GM19452 (cell line): ENCODE measurements at regions not wholly inside any gene's neighbourhood (a gene's known extent, or its start where the extent isn't known, plus 50 kb on each side); places are given as distances from the start of the nearest gene placed in this dataset.

ENCODE experiments used
- ATAC-seq: cut with Tn5 transposase; IDR thresholded peaks from one replicate; pipeline ENCODE4 v1.9.1; 2021; ENCODE audit not compliant: unreplicated experiment

- no peak for ATAC-seq
Observed at GRCh38 chr22:22079404-22080148, 97.0 kb upstream of the TOP3B start.

GRCh38 chr22:22078329-22078728 lies 95.7 kb upstream of the TOP3B start:
- no peak for ATAC-seq

- no peak for ATAC-seq
Observed at GRCh38 chr22:22076932-22077703, 94.5 kb upstream of the TOP3B start.

DNA sequence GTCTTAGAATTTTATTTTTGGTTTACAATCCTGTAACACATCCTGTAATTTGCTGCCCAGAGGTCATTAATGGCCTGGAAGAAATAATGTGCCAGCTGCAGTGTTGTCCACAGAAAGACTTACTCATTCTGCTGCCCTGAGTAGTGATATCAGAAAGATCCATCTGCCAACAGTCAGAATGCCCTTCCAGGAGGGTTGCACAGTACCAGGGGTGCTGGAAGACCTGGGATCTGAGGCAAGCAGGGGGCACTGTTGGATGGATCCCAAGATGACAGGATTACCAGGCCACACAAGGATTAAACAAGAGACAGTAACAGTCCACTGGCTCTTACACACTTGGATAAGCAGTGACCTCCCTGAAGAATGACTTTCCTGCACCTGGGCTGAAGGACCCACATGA lies 93.8 kb upstream of the TOP3B start:
- ATAC-seq, result no peak

DNA sequence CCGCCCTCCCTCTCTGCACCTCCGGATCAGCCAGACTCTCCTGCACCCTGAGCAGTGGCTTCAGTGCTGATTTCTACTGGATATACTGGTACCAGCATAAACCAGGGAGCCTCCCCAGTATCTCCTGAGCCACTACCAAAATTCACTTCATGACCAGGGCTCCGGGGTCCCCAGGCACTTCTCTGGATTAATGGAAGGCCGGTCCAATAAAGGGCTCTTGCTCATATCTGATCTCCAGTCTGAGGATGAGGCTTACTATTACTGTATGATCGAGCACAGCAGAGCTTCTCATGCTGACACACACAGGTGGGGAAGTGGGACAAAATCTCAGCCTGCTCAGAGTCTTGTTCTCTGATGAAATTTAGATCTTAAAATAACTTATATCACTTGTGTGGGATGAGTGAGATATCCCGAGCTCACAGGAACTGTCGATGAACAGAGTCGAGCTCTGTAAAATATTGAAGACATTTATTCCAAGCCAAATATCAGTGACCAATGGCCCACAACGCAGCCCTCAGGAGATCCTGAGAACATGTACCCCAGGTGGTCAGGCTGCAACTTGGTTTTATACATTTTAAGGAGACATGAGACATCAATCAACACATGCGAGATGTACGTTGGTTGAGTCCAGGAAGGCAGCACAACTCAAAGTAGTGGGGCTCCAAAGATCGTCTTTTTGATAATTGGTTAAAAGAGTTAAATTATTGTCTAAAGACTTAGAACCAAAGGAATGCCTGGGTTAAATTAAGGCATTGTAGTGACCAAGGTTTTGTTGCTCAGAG lies 93.0 kb upstream of the TOP3B start:
- ATAC-seq, result no peak

DNA sequence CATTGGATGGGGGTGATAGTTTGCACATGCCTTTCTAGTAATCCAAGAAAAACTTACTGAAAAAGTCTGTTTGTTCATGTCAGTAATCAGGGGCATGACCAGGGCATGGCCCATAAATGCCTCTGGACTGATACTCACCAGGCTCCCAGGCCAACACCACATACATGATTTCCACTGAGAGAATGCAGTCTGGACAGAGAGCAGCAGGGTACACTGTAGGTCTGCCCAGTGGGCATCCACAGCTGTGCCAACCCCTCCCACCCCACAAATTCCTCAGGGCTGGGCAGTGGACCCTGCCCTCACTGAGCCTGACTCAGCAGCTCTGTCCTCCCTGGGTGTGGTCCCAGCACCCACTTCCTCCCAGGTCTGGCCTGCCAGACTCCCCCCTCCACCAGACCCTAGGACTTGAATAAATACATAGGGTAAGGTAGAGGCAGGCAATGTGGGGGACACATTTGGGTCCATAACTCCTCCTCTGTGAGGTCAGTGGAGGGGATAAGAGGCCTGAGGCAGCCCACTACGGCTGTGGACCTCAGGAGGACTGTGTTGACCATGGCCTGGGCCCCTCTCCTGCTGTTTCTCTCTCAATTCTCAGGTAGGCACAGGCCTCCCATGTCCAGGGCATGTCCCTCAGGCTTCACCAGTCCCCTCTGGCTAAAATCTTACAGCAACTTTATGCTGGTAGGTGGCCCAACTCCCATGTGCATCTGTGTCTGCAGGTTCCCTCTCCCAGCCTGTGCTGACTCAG lies 92.2 kb upstream of the TOP3B start:
- ATAC-seq, result no peak

DNA sequence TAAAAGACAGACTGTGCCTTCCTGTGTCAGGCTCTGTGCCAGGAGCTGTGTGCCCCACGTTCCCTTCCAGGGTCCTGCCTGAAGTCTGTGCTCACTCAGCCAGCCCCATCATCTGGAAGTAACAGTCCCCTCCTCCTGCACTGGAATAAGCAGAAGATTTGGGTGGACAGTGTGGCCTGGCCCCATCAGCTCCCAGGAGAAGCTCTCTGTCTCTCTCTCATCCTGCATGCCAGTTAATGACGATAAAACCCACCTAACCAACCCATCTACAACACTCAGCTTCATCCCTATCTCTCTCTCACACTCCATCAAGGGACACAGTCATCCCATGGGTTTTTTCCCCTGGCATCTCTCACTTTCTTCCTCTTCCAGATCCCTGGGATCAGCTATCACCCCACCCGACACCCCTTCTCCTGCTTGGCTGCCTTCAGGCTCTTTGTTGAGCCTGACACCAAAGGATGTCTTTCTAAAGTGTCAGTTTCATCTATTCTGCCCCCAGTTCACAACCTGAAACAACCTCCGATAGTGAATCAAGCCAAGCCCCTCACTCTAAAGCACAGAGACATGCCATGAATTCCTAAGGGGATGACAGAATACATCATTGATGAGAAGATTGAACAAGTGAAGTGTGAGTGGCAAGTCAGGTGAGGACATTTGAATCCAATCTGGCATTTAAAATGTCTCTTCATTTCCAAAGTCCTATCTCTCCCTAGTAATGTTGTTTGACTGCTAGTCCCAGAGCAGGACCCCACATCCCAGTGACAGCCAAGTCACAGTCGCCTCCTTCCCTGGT lies 91.4 kb upstream of the TOP3B start:
- ATAC-seq, result no peak

DNA sequence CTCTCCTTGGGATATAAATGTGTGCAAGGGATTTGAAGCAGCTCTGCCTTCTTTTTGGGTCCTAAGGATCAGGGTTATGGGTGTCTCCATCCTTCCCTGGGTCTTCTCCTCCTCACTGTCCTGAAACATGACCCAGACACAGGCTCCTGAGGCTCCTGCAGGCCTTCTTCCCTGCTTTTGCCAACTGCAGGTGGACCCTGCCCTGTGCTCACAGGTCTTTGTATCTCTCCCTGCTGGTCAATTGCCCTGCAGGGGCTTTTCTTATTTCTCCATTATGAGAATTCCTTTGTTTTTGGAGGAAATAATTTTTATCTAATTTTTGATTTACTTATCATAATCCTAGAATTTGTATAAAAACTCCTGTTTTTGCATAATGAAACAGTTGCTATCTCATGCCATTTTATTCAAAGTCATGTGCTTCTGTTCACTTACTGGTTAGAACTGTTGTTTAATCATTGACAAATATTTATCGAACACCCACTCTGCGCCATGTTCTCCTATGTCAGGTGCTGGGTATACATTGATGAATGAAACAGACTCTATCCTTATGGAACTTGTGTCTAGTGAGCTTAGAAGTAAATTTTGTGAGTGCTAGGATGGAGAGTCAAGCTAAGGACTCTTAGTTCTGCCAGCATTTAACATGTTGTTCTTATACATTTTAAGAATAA lies 89.7 kb upstream of the TOP3B start:
- ATAC-seq, result no peak

DNA sequence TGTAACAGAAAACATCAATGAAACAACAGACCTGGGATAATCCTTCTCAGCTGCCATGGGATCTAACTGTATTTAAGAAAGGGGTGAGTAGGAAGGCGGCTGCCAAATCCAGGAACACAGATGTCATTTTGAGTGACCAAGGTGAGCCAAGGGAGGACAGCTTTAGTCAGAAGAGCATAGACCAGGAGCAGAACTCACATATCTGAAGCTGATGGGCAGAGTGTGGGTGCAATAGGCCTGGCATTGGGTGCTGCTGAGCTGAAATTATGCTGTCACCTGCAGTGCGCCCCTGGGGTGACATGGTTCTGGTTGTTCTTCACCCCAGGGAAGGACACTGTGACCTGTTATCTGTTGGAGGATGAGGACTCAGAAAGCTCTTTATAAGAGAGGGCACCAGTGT lies 88.9 kb upstream of the TOP3B start:
- no peak for ATAC-seq

DNA sequence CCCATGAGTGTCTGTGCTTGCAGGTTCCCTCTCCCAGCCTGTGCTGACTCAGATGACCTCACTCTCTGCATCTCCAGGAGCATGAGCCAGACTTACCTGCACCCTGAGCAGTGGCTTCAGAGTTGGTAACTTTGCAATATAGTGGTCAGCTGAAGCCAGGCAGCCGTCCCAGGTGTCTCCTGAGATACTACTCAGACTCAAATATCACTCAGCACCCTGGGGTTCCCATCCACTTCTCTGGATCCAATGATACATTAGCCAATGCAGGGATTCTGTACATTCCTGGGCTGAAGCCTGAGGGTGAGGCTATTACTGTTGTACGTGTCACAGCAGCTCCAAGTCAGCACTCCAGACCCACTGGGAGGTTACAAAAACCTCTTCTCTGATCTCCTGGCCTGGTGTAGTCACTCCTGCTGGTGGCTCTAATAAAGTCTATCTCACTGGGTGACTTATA lies 87.8 kb upstream of the TOP3B start:
- no peak for ATAC-seq

DNA sequence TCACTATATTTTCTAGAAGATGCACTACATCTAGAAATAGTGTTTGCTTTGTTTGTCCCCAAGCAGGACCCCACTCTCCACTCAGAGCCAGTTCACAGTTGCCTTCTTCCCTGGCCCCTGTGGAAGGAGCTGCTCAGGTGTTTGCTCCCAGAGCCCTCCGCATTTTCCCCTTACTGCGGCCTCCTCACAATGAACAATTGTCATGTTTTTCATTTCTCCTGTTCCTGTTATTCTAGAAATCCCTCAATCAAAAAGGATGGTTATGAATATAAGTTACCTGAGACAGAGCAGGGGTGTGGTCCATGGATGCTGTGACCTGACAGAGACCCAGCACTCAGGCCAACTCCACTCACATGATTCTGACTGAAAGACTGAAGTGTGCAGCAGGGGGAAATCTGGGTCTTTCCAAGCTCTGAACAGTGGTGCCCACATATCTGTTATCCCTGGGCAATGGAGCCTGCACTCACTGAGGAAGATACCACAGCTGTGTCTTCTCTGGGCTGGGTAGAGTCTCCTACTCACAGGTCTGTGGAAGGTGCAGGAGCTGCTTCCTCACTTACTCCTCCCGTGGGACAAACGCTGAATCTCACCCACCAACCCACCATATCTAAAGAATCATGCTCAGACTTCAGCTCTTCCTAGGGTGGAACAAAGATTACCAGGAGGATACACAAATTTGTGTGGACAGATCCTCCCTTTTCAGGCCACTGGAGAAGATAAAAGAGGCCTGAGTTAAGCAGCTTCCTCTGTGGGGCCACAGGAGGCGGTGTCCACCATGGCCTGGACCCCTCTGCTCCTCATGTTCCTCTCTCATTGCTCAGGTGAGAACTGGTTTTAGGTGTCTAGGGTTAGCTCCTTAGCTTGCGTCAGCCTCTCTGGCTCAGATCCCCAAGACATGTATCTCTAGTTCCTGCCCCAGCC lies 87.1 kb upstream of the TOP3B start:
- ATAC-seq, result no peak

- no peak for ATAC-seq
Observed at GRCh38 chr22:22068657-22069056, 86.1 kb upstream of the TOP3B start.

GRCh38 chr22:22068025-22068424 lies 85.4 kb upstream of the TOP3B start:
- ATAC-seq, result no peak

- no peak for ATAC-seq
Observed at GRCh38 chr22:22067192-22067591, 84.6 kb upstream of the TOP3B start.

DNA sequence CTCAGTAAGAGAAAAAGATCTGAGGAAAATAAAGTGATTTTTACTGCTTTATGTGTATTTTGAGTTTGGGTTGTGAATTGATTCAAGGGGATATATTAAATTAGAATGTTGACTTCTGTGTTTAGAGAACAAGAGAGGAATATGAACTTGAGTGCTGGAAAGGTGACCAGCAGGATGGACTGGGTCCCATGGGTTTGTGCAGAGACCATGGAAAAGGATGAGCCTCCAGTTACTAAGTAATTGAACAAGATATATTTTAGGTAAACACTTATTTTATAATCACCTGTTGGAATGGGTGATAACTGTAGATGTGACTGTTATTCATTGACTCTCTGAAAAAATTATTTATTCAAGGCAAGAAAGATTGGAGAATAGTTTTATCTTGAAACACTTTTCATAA lies 82.0 kb upstream of the TOP3B start:
- ATAC-seq, result no peak

DNA sequence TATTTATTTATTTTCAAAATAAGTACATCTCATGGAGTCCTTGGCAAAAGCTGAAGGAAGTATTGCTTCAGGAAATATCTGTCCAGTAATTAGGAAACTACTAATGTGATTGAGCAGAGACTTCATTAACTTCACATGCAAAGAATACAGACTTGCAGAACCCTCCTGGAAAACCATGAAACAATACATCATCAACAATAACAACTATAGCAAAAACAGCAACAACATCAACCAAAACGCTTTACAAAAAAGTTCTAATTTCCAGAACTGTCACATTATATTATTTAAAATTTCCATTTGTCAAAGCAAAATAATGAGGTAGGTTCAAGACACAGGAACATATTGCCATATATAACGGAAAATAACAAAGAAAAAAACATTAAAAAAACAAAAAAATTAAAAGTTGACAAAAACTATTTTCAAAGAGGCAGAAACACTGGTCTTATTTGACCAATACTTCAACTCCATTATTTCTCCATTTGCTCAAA lies 79.8 kb upstream of the TOP3B start:
- ATAC-seq, result no peak

GRCh38 chr22:22061085-22062077 lies 78.8 kb upstream of the TOP3B start:
- no peak for ATAC-seq
